Astrocyte (in vitro differentiated cells and primary cell): ENCODE measurements at regions not wholly inside any gene's neighbourhood (a gene's known extent, or its start where the extent isn't known, plus 50 kb on each side); places are given as distances from the start of the nearest gene placed in this dataset.

ENCODE experiments used
- DNase-seq: peaks from one replicate; pipeline ENCODE4 v3.0.0-alpha.2; 2010; ENCODE audit warnings: low read depth
- FAIRE-seq: peaks from 2 replicates; lab custom pipeline; 2011; peaks lifted over from hg19 to GRCh38; lab: Jason Lieb, UNC
- H2AFZ ChIP-seq: 2 replicates; pipeline ENCODE4 v1.6.0; 2012; ENCODE audit warnings: low read depth, low read length, inconsistent platforms
- H3K27ac ChIP-seq: 2 replicates; pipeline ENCODE4 v1.5.1; 2011; ENCODE audit warnings: low read depth, low read length, inconsistent platforms
- H3K27me3 ChIP-seq: 2 replicates; pipeline ENCODE4 v1.6.0; 2011; ENCODE audit warnings: low read length, inconsistent platforms; ENCODE audit not compliant: insufficient read depth
- H3K36me3 ChIP-seq: 2 replicates; pipeline ENCODE4 v1.5.1; 2011; ENCODE audit warnings: low read length, inconsistent platforms; ENCODE audit not compliant: insufficient read depth
- H3K4me1 ChIP-seq: 2 replicates; pipeline ENCODE4 v1.5.1; 2011; ENCODE audit warnings: low read length, inconsistent platforms; ENCODE audit not compliant: insufficient read depth
- H3K4me2 ChIP-seq: 2 replicates; pipeline ENCODE4 v1.6.0; 2012; ENCODE audit warnings: low read length, inconsistent platforms
- H3K4me3 ChIP-seq: 2 replicates; pipeline ENCODE4 v1.5.1; 2011; ENCODE audit warnings: low read depth, mild to moderate bottlenecking, low read length, inconsistent platforms; ENCODE audit not compliant: insufficient read depth
- H3K79me2 ChIP-seq: 2 replicates; pipeline ENCODE4 v1.6.0; 2012; ENCODE audit warnings: mild to moderate bottlenecking, low read length, inconsistent platforms; ENCODE audit not compliant: insufficient read depth
- H3K9ac ChIP-seq: 2 replicates; pipeline ENCODE4 v1.6.0; 2012; ENCODE audit warnings: mild to moderate bottlenecking, low read length, inconsistent platforms
- H3K9me3 ChIP-seq: 2 replicates; pipeline ENCODE4 v1.5.1; 2012; ENCODE audit warnings: low read depth, mild to moderate bottlenecking, low read length, inconsistent platforms; ENCODE audit not compliant: insufficient read depth
- H4K20me1 ChIP-seq: 2 replicates; pipeline ENCODE4 v1.6.0; 2012; ENCODE audit warnings: low read length, inconsistent platforms; ENCODE audit not compliant: insufficient read depth
- H3K27ac Mint-ChIP-seq: one replicate; pipeline ENCODE4 v1.8.0; 2021; ENCODE audit warnings: mild to moderate bottlenecking, mixed read lengths; ENCODE audit not compliant: unreplicated experiment
- H3K27me3 Mint-ChIP-seq: one replicate; pipeline ENCODE4 v1.8.0; 2021; ENCODE audit warnings: low read depth, mixed read lengths; ENCODE audit not compliant: unreplicated experiment
- H3K36me3 Mint-ChIP-seq: one replicate; pipeline ENCODE4 v1.8.0; 2021; ENCODE audit warnings: low read depth, mixed read lengths; ENCODE audit not compliant: unreplicated experiment
- H3K4me1 Mint-ChIP-seq: one replicate; pipeline ENCODE4 v1.8.0; 2021; ENCODE audit warnings: low read depth, mixed read lengths; ENCODE audit not compliant: unreplicated experiment
- H3K4me3 Mint-ChIP-seq: one replicate; pipeline ENCODE4 v1.8.0; 2021; ENCODE audit warnings: mild to moderate bottlenecking, moderate library complexity, mixed read lengths; ENCODE audit not compliant: unreplicated experiment
- H3K9me3 Mint-ChIP-seq: one replicate; pipeline ENCODE4 v1.8.0; 2021; ENCODE audit warnings: mild to moderate bottlenecking, mixed read lengths; ENCODE audit not compliant: unreplicated experiment
- CTCF ChIP-seq: IDR thresholded peaks from 2 replicates; pipeline ENCODE4 v1.5.1; 2011; ENCODE audit warnings: low read depth, mild to moderate bottlenecking, inconsistent platforms, low read length, moderate library complexity; ENCODE audit not compliant: insufficient read depth
- EZH2 ChIP-seq: IDR thresholded peaks from 2 replicates; pipeline ENCODE4 v1.6.1; 2012; ENCODE audit warnings: mild to moderate bottlenecking, low read length, inconsistent platforms; ENCODE audit not compliant: insufficient read depth

GRCh38 chr3:16797831-16798230, 86.9 kb upstream of the PLCL2 start:
- Mint-ChIP-seq H3K4me1 (peaks cover 6% of the 10 kb centered on the region), H3K9me3 (peaks cover 9% of the 10 kb centered on the region), H3K36me3 (no peaks in the 10 kb centered on the region), H3K27me3 (no peaks in the 10 kb centered on the region), H3K4me3 (no peak overlapping the region), H3K27ac (no peak overlapping the region)
- Histone ChIP-seq H3K36me3 (no peaks in the 10 kb centered on the region), H3K9me3 (no peaks in the 10 kb centered on the region), H3K9ac (no peak overlapping the region), H3K79me2 (no peaks in the 10 kb centered on the region), H3K4me1 (no peaks in the 10 kb centered on the region), H3K27ac (no peak overlapping the region), H3K4me2 (no peak overlapping the region), H3K27me3 (no peaks in the 10 kb centered on the region), H3K4me3 (no peak overlapping the region), H2AFZ (no peak overlapping the region), H4K20me1 (no peaks in the 10 kb centered on the region)
- DNase-seq: no peak
- TF ChIP-seq EZH2 (no peak), CTCF (no peak)
- no peak for FAIRE-seq

- Histone ChIP-seq H3K79me2 (no peaks in the 10 kb centered on the region), H3K4me1 (no peaks in the 10 kb centered on the region), H4K20me1 (no peaks in the 10 kb centered on the region), H3K9ac (no peak overlapping the region), H3K4me2 (no peak overlapping the region), H3K27me3 (no peaks in the 10 kb centered on the region), H3K4me3 (no peak overlapping the region), H3K36me3 (no peaks in the 10 kb centered on the region), H3K9me3 (no peaks in the 10 kb centered on the region), H2AFZ (no peak overlapping the region), H3K27ac (no peak overlapping the region)
- no peak for TF ChIP-seq CTCF
- H3K27me3 Mint-ChIP-seq: no peaks in the 10 kb centered on the region
- H3K4me1 Mint-ChIP-seq: peaks cover 6% of the 10 kb centered on the region
- no peak for DNase-seq
- no peaks in the 10 kb centered on the region for H3K36me3 Mint-ChIP-seq
- no peak overlapping the region for H3K27ac Mint-ChIP-seq
- H3K4me3 Mint-ChIP-seq: no peak overlapping the region
- FAIRE-seq: no peak
- H3K9me3 Mint-ChIP-seq: peaks cover 6% of the 10 kb centered on the region
Measured at GRCh38 chr3:16798738-16799137, 86.0 kb upstream of the PLCL2 start.

GRCh38 chr3:16800361-16800760, 84.4 kb upstream of the PLCL2 start:
- H3K9me3 Mint-ChIP-seq: peaks cover 6% of the 10 kb centered on the region
- no peaks in the 10 kb centered on the region for H3K36me3 Mint-ChIP-seq
- Histone ChIP-seq H3K4me1 (no peaks in the 10 kb centered on the region), H3K27me3 (no peaks in the 10 kb centered on the region), H3K4me3 (no peak overlapping the region), H3K36me3 (no peaks in the 10 kb centered on the region), H3K27ac (no peak overlapping the region), H2AFZ (no peak overlapping the region), H3K9ac (no peak overlapping the region), H3K4me2 (no peak overlapping the region), H3K79me2 (no peaks in the 10 kb centered on the region), H3K9me3 (no peaks in the 10 kb centered on the region), H4K20me1 (no peaks in the 10 kb centered on the region)
- DNase-seq (no peak), FAIRE-seq (no peak)
- no peak for TF ChIP-seq EZH2
- no peak for TF ChIP-seq CTCF
- no peak overlapping the region for H3K27ac Mint-ChIP-seq
- H3K4me3 Mint-ChIP-seq: no peak overlapping the region
- H3K27me3 Mint-ChIP-seq: no peaks in the 10 kb centered on the region
- peaks cover 6% of the 10 kb centered on the region for H3K4me1 Mint-ChIP-seq
